HEK293T (cell line): ENCODE measurements at regions not wholly inside any gene's neighbourhood (a gene's known extent, or its start where the extent isn't known, plus 50 kb on each side); places are given as distances from the start of the nearest gene placed in this dataset.
"Not testable (repeated sequence)": the region's sequence is repeated elsewhere in the genome, so short reads cannot be mapped to it uniquely, and the experiment has no call there.

ENCODE experiments used
- FOXK2 ChIP-seq: fragments of 450-650 bp; IDR thresholded peaks from 2 replicates; pipeline ENCODE4 v1.6.1; 2016; ENCODE audit warnings: mild to moderate bottlenecking
- HDGF ChIP-seq: fragments of 450-650 bp; IDR thresholded peaks from 2 replicates; pipeline ENCODE4 v1.6.1; 2017; ENCODE audit warnings: antibody characterized with exemption, borderline replicate concordance
- ZNF384 ChIP-seq: fragments of 450-650 bp; IDR thresholded peaks from 2 replicates; pipeline ENCODE4 v1.6.1; 2016

- not testable (repeated sequence) for TF ChIP-seq FOXK2, HDGF, ZNF384
Observed at GRCh38 chr11:88045288-88045687, 130.0 kb downstream of the RAB38 start.
